K562 (cell line): ENCODE measurements at regions not wholly inside any gene's neighbourhood (a gene's known extent, or its start where the extent isn't known, plus 50 kb on each side); places are given as distances from the start of the nearest gene placed in this dataset.
"Not testable (repeated sequence)": the region's sequence is repeated elsewhere in the genome, so short reads cannot be mapped to it uniquely, and the experiment has no call there.

Experiments used
- CAMTA2 ChIP-seq: fragments of 250-450 bp; sonication (Bioruptor Pico); conservative IDR thresholded peaks from 2 replicates; pipeline ENCODE4 v1.5.1; 2022
- HDGF ChIP-seq: fragments of 450-650 bp; IDR thresholded peaks from 2 replicates; pipeline ENCODE4 v1.6.1; 2016
- PHF20 ChIP-seq: fragments of 450-650 bp; IDR thresholded peaks from 2 replicates; pipeline ENCODE4 v1.6.1; 2018; ENCODE audit not compliant: partially characterized antibody
- SOX6 ChIP-seq: fragments of 450-650 bp; IDR thresholded peaks from 2 replicates; pipeline ENCODE4 v1.6.1; 2014; ENCODE audit warnings: mild to moderate bottlenecking
- SRF ChIP-seq, 2 experiments: fragments of 250-450, 450-650 bp in 1 of 2; sonication (Bioruptor Pico) in 1 of 2; sonication (generic) in 1 of 2; formaldehyde crosslinking; IDR thresholded peaks; 2 replicates each; pipeline versions ENCODE4 v1.5.0 to v1.5.1; 2020 to 2022; ENCODE audit warnings: mild to moderate bottlenecking in 1 of 2, missing genetic modification reagents in 1 of 2
- ZFP36 ChIP-seq: fragments of 150-350 bp; IDR thresholded peaks from 2 replicates; pipeline ENCODE4 v1.6.1; 2018; ENCODE audit warnings: low read length, low read depth; ENCODE audit not compliant: partially characterized antibody
- ZKSCAN1 ChIP-seq: fragments of 150-350 bp; IDR thresholded peaks from 2 replicates; pipeline ENCODE4 v1.6.1; 2016; ENCODE audit warnings: low read depth, low read length
- TF ChIP-seq, protein P1 (sequence below): fragments of 450-650 bp; formaldehyde crosslinking; IDR thresholded peaks from 2 replicates; pipeline ENCODE4 v1.4.0; 2020; ENCODE audit warnings: mild to moderate bottlenecking, mixed read lengths
- TF ChIP-seq, protein P2 (sequence below), 3 experiments: IDR thresholded peaks in 2 of 3; conservative IDR thresholded peaks in 1 of 3; 2 replicates each; pipeline ENCODE4 v1.5.1; 2011 to 2012; ENCODE audit warnings: low read length in 3 of 3, mild to moderate bottlenecking in 3 of 3, control low read depth in 2 of 3, improper control_type of control experiment in 1 of 3, inconsistent platforms in 1 of 3, low read depth in 1 of 3, mixed read lengths in 1 of 3, moderate library complexity in 1 of 3; ENCODE audit not compliant: insufficient read depth in 2 of 3

DNA sequence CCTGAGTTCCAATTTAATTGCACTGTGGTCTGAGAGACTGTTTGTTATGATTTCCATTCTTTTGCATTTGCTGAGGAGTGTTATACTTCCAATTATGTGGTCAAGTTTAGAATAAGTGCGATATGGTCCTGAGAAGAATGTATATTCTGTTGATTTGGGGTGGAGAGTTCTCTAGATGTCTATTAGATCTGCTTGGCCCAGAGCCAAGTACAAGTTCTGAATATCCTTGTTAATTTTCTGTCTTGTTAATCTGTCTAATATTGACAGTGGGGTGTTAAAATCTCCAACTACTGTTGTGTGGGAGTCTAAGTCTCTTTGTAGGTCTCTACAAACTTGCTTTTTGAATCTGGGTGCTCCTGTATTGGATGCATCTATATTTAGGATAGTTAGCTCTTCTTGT, 146.1 kb downstream of the WNT7A start:
- TF ChIP-seq HDGF; SRF (CRISPR knock-in tag; IDR thresholded peaks at IDR 0.05); SOX6; PHF20; ZKSCAN1; CAMTA2; ZFP36: not testable (repeated sequence)
- TF ChIP-seq, protein P1, sequence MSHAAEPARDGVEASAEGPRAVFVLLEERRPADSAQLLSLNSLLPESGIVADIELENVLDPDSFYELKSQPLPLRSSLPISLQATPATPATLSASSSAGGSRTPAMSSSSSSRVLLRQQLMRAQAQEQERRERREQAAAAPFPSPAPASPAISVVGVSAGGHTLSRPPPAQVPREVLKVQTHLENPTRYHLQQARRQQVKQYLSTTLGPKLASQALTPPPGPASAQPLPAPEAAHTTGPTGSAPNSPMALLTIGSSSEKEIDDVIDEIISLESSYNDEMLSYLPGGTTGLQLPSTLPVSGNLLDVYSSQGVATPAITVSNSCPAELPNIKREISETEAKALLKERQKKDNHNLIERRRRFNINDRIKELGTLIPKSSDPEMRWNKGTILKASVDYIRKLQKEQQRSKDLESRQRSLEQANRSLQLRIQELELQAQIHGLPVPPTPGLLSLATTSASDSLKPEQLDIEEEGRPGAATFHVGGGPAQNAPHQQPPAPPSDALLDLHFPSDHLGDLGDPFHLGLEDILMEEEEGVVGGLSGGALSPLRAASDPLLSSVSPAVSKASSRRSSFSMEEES (CRISPR knock-in tag): not testable (repeated sequence)
- TF ChIP-seq, protein P2, sequence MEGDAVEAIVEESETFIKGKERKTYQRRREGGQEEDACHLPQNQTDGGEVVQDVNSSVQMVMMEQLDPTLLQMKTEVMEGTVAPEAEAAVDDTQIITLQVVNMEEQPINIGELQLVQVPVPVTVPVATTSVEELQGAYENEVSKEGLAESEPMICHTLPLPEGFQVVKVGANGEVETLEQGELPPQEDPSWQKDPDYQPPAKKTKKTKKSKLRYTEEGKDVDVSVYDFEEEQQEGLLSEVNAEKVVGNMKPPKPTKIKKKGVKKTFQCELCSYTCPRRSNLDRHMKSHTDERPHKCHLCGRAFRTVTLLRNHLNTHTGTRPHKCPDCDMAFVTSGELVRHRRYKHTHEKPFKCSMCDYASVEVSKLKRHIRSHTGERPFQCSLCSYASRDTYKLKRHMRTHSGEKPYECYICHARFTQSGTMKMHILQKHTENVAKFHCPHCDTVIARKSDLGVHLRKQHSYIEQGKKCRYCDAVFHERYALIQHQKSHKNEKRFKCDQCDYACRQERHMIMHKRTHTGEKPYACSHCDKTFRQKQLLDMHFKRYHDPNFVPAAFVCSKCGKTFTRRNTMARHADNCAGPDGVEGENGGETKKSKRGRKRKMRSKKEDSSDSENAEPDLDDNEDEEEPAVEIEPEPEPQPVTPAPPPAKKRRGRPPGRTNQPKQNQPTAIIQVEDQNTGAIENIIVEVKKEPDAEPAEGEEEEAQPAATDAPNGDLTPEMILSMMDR (IDR thresholded peaks at IDR 0.05 in 2 of 3, conservative IDR thresholded peaks at IDR 0.05 in 1 of 3; ENCODE audit: insufficient read depth in 2 of 3, low read depth in 1 of 3, low read length in 3 of 3): not testable (repeated sequence)
